ENCODE measurements at regions not wholly inside any gene's neighbourhood (a gene's known extent, or its start where the extent isn't known, plus 50 kb on each side); places are given as distances from the start of the nearest gene placed in this dataset.

DNA sequence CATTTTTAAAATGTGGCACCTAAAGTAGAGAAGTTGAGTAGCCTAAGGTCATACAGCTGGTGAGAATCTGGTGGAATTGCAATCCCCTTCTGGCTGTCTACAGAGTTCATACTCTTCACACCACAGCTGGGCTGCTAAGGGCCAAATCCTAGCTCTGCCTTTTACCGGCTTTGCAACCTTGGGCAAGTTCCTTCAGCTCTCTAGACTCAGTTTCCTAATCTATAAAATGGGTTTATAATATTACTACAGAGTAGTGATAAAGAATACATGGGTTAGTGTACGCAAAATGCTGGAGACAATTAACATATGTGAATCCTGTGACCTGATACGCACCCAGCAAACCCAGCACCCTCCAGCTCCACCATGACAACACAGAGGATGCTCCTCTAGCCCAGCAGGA, 298.2 kb upstream of the MAF start:
- TF ChIP-seq ZNF8 (CRISPR knock-in tag; IDR thresholded peaks at IDR 0.05) (no peak), ISL1 (CRISPR knock-in tag; IDR thresholded peaks at IDR 0.05) (no peak), SNAI2 (CRISPR knock-in tag; IDR thresholded peaks at IDR 0.05) (no peak)
- TF ChIP-seq, protein P1, sequence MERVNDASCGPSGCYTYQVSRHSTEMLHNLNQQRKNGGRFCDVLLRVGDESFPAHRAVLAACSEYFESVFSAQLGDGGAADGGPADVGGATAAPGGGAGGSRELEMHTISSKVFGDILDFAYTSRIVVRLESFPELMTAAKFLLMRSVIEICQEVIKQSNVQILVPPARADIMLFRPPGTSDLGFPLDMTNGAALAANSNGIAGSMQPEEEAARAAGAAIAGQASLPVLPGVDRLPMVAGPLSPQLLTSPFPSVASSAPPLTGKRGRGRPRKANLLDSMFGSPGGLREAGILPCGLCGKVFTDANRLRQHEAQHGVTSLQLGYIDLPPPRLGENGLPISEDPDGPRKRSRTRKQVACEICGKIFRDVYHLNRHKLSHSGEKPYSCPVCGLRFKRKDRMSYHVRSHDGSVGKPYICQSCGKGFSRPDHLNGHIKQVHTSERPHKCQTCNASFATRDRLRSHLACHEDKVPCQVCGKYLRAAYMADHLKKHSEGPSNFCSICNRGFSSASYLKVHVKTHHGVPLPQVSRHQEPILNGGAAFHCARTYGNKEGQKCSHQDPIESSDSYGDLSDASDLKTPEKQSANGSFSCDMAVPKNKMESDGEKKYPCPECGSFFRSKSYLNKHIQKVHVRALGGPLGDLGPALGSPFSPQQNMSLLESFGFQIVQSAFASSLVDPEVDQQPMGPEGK (CRISPR knock-in tag; IDR thresholded peaks at IDR 0.05; ENCODE audit: borderline replicate concordance): no peak
- no peak for ATAC-seq

DNA sequence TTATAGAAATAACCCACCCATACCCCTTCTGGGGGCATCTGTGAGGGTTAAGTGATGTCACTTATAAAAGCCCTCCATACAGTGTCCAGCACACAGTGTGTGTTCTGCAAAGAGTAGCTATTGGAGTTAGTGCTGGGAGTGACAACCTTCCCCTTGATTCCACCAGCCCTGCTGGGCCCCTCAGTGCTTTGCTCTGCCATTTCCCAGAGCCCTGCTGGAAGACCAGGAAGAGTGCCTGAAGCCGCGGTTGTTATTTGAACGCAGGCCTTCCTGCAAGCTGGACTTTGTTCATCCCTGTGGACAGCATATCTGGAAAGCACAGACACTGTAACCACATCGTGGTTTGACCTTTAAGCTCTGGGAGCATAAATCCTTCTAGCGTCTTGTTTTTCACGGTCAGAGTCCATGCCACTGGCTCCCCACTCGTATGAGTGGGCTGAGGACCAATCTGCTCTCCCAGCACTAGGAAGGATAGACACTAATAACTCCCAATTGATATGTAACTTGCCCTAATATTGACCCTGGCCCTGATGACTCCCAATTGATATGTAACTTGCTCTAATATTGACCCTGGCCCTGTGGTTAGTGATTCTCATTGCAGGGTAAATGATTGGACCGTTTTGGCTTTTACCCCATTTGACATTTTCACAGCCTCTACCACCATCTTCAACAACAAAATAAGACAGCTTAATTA, 297.1 kb upstream of the MAF start:
- ATAC-seq: no peak
- TF ChIP-seq ZC3H10 (CRISPR knock-in tag; IDR thresholded peaks at IDR 0.05) (no peak), ZNF565 (CRISPR knock-in tag; conservative IDR thresholded peaks at IDR 0.05; ENCODE audit: low read depth) (no peak)
- TF ChIP-seq, protein P2, sequence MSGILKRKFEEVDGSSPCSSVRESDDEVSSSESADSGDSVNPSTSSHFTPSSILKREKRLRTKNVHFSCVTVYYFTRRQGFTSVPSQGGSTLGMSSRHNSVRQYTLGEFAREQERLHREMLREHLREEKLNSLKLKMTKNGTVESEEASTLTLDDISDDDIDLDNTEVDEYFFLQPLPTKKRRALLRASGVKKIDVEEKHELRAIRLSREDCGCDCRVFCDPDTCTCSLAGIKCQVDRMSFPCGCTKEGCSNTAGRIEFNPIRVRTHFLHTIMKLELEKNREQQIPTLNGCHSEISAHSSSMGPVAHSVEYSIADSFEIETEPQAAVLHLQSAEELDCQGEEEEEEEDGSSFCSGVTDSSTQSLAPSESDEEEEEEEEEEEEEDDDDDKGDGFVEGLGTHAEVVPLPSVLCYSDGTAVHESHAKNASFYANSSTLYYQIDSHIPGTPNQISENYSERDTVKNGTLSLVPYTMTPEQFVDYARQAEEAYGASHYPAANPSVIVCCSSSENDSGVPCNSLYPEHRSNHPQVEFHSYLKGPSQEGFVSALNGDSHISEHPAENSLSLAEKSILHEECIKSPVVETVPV (CRISPR knock-in tag; IDR thresholded peaks at IDR 0.05): no peak
- TF ChIP-seq, protein P3, sequence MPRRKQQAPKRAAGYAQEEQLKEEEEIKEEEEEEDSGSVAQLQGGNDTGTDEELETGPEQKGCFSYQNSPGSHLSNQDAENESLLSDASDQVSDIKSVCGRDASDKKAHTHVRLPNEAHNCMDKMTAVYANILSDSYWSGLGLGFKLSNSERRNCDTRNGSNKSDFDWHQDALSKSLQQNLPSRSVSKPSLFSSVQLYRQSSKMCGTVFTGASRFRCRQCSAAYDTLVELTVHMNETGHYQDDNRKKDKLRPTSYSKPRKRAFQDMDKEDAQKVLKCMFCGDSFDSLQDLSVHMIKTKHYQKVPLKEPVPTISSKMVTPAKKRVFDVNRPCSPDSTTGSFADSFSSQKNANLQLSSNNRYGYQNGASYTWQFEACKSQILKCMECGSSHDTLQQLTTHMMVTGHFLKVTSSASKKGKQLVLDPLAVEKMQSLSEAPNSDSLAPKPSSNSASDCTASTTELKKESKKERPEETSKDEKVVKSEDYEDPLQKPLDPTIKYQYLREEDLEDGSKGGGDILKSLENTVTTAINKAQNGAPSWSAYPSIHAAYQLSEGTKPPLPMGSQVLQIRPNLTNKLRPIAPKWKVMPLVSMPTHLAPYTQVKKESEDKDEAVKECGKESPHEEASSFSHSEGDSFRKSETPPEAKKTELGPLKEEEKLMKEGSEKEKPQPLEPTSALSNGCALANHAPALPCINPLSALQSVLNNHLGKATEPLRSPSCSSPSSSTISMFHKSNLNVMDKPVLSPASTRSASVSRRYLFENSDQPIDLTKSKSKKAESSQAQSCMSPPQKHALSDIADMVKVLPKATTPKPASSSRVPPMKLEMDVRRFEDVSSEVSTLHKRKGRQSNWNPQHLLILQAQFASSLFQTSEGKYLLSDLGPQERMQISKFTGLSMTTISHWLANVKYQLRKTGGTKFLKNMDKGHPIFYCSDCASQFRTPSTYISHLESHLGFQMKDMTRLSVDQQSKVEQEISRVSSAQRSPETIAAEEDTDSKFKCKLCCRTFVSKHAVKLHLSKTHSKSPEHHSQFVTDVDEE (CRISPR knock-in tag; IDR thresholded peaks at IDR 0.05): no peak

DNA sequence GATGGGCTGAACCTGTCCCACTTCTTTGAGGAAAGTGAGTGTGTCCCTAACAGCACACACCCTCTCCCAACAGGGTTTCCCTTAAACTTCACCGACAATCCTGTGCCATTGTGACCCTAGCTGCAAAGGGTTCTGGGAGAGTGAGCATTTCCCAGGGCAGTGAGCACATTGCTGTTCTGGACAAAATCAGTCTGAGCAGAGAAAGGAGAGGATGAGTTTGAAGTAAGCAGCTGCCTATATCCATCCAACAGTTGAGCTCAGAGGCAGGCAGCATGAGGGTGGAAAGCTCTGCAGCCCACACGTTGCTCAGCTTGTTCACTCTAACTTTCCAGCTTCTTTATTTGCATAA, 296.5 kb upstream of the MAF start:
- no peak for ATAC-seq
- TF ChIP-seq ZNF70 (CRISPR knock-in tag; IDR thresholded peaks at IDR 0.05) (no peak), CSDC2 (CRISPR knock-in tag; IDR thresholded peaks at IDR 0.05) (no peak), GLIS3 (CRISPR knock-in tag; IDR thresholded peaks at IDR 0.05) (no peak), TCF4 (CRISPR knock-in tag; IDR thresholded peaks at IDR 0.05; ENCODE audit: borderline replicate concordance) (no peak), ZFP30 (CRISPR knock-in tag; IDR thresholded peaks at IDR 0.05) (no peak)
- TF ChIP-seq, protein P2 (CRISPR knock-in tag; IDR thresholded peaks at IDR 0.05): no peak

DNA sequence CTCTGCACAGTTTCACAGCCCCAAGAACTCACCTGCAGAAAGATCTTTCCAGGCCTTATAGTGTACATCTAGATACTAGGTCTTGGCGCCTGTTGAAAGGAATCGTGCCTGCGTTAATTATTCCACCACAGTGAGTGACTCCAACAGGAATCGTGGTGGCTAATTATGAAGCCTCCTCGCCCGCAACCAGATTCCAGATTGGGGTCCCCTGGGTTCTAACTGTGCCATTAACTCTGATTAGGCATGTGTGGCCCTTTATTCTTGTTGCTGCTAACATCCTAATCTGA, 295.3 kb upstream of the MAF start:
- no peak for TF ChIP-seq ZNF70 (CRISPR knock-in tag; IDR thresholded peaks at IDR 0.05)
- TF ChIP-seq PPARA (CRISPR knock-in tag; IDR thresholded peaks at IDR 0.05; ENCODE audit: borderline replicate concordance): no peak
- TF ChIP-seq SNAI2 (CRISPR knock-in tag; IDR thresholded peaks at IDR 0.05): no peak

DNA sequence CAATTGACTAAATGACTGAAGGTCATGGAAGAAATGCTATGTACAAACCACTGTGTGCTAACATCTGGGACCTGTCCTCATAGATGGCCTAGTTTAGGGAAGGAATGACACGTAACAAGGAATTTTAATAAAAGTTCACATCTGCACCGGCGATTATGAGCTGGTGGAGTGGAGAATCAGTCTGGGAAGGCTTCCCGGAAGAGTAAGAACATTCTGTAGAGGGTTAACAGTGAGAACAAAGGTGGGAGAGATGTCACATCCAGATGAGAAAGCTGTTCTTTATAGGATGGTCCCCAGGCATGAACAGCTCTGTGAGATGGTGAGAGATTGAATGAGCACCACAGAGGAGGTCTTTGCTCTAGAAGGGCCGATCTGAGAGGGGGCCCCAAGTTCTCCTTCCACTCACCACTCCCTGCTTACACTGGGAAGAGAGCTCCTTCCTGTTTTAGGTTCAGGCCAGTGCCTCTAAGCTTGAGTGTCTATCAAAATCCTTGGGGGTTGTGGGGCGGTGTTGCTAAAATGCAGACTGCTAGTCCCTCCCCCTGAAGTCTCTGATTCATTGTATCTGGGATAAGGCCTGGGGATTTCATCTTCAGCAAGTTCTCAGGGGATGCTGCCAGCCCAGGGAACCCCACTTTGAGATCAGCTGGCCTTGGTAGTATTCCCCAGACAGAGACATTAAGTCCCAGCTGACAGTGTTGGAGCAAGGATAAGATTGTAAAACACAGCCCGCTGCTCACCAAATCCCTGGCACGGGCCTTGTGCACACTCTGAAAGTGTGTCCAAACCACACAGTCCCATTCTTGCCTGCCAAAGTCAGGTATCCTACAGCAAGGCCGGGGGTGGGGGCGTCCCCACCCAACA, 294.7 kb upstream of the MAF start:
- no peak for ATAC-seq
- TF ChIP-seq, protein P4, sequence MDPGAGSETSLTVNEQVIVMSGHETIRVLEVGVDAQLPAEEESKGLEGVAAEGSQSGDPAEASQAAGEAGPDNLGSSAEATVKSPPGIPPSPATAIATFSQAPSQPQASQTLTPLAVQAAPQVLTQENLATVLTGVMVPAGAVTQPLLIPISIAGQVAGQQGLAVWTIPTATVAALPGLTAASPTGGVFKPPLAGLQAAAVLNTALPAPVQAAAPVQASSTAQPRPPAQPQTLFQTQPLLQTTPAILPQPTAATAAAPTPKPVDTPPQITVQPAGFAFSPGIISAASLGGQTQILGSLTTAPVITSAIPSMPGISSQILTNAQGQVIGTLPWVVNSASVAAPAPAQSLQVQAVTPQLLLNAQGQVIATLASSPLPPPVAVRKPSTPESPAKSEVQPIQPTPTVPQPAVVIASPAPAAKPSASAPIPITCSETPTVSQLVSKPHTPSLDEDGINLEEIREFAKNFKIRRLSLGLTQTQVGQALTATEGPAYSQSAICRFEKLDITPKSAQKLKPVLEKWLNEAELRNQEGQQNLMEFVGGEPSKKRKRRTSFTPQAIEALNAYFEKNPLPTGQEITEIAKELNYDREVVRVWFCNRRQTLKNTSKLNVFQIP (CRISPR knock-in tag; IDR thresholded peaks at IDR 0.05; ENCODE audit: borderline replicate concordance, low read depth): no peak
- TF ChIP-seq, protein P2 (CRISPR knock-in tag; IDR thresholded peaks at IDR 0.05): no peak
- TF ChIP-seq BACH2 (CRISPR knock-in tag; IDR thresholded peaks at IDR 0.05; ENCODE audit: borderline replicate concordance) (no peak), OSR1 (CRISPR knock-in tag; IDR thresholded peaks at IDR 0.05) (no peak), ZC3H10 (CRISPR knock-in tag; IDR thresholded peaks at IDR 0.05) (no peak), ZFP30 (CRISPR knock-in tag; IDR thresholded peaks at IDR 0.05) (no peak), ZNF8 (CRISPR knock-in tag; IDR thresholded peaks at IDR 0.05) (no peak), CSDC2 (CRISPR knock-in tag; IDR thresholded peaks at IDR 0.05) (no peak)
- TF ChIP-seq, protein P1 (CRISPR knock-in tag; IDR thresholded peaks at IDR 0.05; ENCODE audit: borderline replicate concordance): no peak
- TF ChIP-seq, protein P5, sequence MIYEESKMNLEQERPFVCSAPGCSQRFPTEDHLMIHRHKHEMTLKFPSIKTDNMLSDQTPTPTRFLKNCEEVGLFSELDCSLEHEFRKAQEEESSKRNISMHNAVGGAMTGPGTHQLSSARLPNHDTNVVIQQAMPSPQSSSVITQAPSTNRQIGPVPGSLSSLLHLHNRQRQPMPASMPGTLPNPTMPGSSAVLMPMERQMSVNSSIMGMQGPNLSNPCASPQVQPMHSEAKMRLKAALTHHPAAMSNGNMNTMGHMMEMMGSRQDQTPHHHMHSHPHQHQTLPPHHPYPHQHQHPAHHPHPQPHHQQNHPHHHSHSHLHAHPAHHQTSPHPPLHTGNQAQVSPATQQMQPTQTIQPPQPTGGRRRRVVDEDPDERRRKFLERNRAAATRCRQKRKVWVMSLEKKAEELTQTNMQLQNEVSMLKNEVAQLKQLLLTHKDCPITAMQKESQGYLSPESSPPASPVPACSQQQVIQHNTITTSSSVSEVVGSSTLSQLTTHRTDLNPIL (CRISPR knock-in tag; IDR thresholded peaks at IDR 0.05; ENCODE audit: low read depth): no peak

More for the DNA sequence above, 295.3 kb upstream of the MAF start:
- ATAC-seq: no peak
